EH (cell line): ENCODE measurements at regions not wholly inside any gene's neighbourhood (a gene's known extent, or its start where the extent isn't known, plus 50 kb on each side); places are given as distances from the start of the nearest gene placed in this dataset.

Source experiments
- DNase-seq: peaks from one replicate; pipeline ENCODE4 v3.0.0-alpha.2; 2015; ENCODE audit warnings: low read depth

GRCh38 chr6:91697010-91697695 is 1110.3 kb upstream of the MAP3K7 start:
- DNase-seq = no peak

GRCh38 chr6:91695221-91695620 is 1108.3 kb upstream of the MAP3K7 start:
- DNase-seq = no peak

DNA sequence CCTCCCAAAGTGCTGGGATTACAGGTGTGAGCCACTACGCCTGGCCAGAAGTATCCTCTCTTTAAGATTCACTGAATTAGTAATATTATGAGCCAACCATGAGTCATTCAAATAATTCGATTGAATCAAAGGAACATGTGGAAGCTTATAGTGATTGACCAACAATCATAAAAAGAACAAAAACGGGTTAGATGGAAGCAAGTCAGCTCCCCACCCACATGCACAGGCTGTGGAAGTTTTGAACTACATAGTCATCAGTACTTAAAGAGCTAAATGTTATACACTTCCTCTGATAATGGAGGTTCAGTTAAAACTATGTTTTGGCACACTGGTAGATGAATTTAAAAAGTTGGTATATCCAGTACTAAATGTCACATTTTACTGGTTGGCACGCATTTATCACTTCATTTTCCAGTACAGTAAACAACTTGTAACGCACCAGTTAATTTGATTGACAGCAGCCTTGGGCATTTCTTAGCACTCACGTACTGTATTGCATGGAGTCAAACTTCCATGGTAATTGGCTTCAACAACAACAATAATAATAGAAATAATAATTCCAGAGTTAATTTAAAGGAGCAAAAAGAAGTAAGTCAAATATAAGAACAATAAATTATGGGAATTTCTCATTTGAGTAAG is 1107.3 kb upstream of the MAP3K7 start:
- DNase-seq = no peak

GRCh38 chr6:91691449-91691848 is 1104.6 kb upstream of the MAP3K7 start:
- DNase-seq = no peak

DNA sequence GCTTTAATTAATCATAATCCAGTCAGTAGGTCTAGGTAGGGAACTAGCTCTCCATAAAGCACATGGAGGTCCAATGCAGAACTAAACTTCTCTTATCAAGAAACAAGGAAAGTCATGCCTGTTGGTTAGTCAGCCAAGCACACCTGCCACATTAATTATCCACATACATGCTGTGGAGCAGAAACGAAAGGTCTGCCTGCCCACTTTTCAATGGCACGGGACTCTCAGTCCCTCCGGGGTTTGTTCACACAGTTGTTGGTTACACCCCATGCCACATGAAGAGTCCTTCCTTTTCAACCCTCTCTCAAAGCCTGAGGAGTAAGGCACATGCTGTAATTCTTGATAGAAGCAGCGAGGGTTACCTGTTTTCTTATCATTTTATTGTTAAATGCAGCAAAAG is 1096.4 kb upstream of the MAP3K7 start:
- DNase-seq = no peak

GRCh38 chr6:91681296-91681695 is 1094.4 kb upstream of the MAP3K7 start:
- DNase-seq = no peak

- no peak for DNase-seq
These were observed 1092.0 kb upstream of the MAP3K7 start for GRCh38 chr6:91678679-91679446.

GRCh38 chr6:91672201-91672600 is 1085.3 kb upstream of the MAP3K7 start:
- DNase-seq = no peak

GRCh38 chr6:91669871-91670268 is 1083.0 kb upstream of the MAP3K7 start:
- DNase-seq = no peak

GRCh38 chr6:91669154-91669870 is 1082.4 kb upstream of the MAP3K7 start:
- DNase-seq = no peak

DNA sequence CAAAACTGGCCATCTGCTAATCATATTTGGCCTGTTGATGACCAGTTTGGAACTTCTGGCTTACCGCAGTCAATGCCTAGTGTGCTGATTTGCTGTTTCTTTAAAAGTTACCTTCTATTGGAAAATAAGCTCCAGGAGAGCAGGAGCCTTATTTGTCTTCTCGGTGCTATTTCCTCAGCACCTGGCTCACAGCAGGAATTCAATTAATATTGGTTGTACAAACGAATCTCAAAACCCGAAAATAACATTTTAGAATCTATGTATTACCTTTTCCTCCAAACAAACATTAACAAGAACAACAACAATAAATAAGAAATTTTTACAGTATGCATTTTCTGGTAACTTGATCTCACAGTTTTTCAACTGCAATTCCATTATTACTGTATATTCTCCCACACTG is 1080.7 kb upstream of the MAP3K7 start:
- DNase-seq = no peak

- no peak for DNase-seq
These were observed 1077.6 kb upstream of the MAP3K7 start for GRCh38 chr6:91664327-91664959.

- DNase-seq = no peak
These were observed 1074.0 kb upstream of the MAP3K7 start for GRCh38 chr6:91660893-91661292.

GRCh38 chr6:91659891-91660290 is 1073.0 kb upstream of the MAP3K7 start:
- no peak for DNase-seq

- DNase-seq = no peak
These were observed 1067.9 kb upstream of the MAP3K7 start for GRCh38 chr6:91654793-91655192.

GRCh38 chr6:91654357-91654756 is 1067.5 kb upstream of the MAP3K7 start:
- no peak for DNase-seq

DNA sequence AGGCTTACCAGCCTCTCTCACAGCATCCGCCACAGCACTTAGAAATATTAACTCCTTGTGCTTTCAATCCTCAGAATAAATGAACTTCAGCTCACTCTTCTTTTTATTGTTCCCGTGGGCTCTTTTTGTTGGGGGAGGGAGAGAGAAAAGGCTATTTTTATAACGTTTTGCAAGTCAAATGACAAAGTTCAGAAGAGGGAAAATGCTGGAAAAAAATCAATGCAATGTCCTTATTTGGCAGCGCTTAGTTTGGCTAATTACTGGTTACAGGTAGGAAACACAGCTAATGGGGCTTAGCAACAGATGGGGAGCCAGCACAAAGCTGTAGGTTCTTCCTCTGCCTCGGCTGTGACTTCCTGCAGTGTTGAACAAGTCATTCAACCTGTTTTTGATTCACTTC is 1067.0 kb upstream of the MAP3K7 start:
- DNase-seq = no peak

DNA sequence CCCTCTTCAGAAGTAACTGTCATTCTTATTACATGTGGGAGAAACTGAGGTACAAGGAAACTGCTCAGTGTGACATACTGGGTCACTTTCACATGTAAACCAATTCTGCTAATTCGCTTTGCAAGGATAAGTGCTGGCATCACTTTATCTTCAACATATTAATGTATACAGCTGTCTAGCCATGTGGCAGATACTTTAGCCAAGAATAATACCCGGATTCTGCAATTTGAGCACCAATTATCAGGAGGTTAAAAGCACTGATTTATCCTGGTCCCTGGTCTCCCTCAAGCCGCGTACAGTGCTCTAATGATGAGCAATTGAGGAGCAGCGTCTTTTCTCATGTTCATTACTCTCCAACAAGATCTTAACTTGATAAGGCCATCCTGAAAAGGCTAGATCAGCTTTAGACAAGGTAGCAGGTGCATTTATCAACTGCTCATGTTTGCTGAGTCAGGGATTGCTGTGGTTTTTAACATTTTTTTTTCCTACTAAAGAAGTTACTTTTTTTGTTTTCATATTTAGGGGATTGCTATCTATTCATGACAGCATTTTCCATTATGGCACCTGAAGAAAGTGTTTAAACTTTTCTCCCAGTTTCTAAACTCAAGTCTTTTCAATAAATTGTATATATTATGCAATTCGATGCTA is 1066.3 kb upstream of the MAP3K7 start:
- DNase-seq = no peak

DNA sequence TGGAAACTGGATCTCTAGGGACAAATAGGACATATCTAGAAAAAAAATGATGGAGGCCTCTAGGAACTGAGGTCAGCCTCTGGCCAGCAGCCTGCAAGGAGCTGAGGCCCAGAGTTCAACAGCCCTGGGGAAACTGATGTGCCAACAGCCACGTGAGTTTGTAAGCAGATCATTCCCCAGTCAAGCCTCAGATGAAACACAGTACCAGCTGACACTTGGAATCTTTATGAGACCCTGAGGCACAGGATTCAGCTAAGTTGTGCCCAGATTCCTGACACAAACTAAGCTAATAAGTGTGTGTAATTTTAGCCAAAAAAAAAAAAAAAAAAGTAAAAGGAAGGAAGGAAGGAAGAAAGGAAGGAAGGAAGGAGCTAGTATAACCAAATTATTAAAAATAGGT is 1059.8 kb upstream of the MAP3K7 start:
- no peak for DNase-seq

- no peak for DNase-seq
These were observed 1058.9 kb upstream of the MAP3K7 start for GRCh38 chr6:91645811-91646210.

DNA sequence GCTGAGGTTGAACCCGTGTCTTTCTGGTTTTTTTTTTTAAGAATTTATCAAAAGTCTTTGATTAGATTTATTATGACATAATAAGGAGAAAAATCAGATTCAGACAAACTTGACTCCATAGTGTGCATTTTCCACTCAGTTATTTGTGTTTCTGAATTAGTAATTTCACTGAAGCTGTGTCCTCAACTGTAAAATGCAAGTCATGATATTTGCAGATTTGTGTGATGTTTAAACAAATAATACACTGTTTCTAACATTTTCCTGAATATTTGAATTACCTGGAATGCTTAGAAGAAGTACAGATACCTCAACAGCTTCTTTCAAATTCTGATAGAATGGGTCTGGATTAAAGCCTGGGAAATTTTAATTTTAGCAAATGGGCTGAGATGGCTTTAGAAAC is 1050.3 kb upstream of the MAP3K7 start:
- DNase-seq = no peak

GRCh38 chr6:91634791-91635190 is 1047.9 kb upstream of the MAP3K7 start:
- DNase-seq = no peak
